Activated CD4-positive, CD25-positive, alpha-beta regulatory T cell treated with anti-CD3 and anti-CD28 coated beads, Interleukin-2, amount 50 U/mL, for 24 hours (primary cell): ENCODE measurements at regions not wholly inside any gene's neighbourhood (a gene's known extent, or its start where the extent isn't known, plus 50 kb on each side); places are given as distances from the start of the nearest gene placed in this dataset.
A peak's percentile ranks its signal among the peaks of the same experiment; 100 is the strongest.
"Not testable (repeated sequence)": the region's sequence is repeated elsewhere in the genome, so short reads cannot be mapped to it uniquely, and the experiment has no call there.

Source experiments
- ATAC-seq, 2 donors: fragments of 150-1000 bp; cut with Tn5 transposase; one replicate each; pipeline ENCODE4 v1.10.0; 2021; ENCODE audit warnings: mild to moderate bottlenecking in 1 of 2, moderate library complexity in 1 of 2

- not testable (repeated sequence) for ATAC-seq
These were observed 51.3 kb upstream of the RIOK2 start for GRCh38 chr5:97234380-97234779.

GRCh38 chr5:97242341-97242740 is 59.3 kb upstream of the RIOK2 start:
- ATAC-seq, result no peak

GRCh38 chr5:97243353-97243752 is 60.3 kb upstream of the RIOK2 start:
- ATAC-seq, result no peak

- no peak for ATAC-seq
These were observed 62.3 kb upstream of the RIOK2 start for GRCh38 chr5:97245386-97245785.

- ATAC-seq, result no peak
These were observed 67.1 kb upstream of the RIOK2 start for GRCh38 chr5:97250113-97250512.

GRCh38 chr5:97266076-97266475 is 83.0 kb upstream of the RIOK2 start:
- no peak for ATAC-seq

- ATAC-seq, result no peak
These were observed 83.5 kb upstream of the RIOK2 start for GRCh38 chr5:97266576-97266975.

- no peak for ATAC-seq
These were observed 84.7 kb upstream of the RIOK2 start for GRCh38 chr5:97267767-97268166.

GRCh38 chr5:97276474-97277120 is 93.5 kb upstream of the RIOK2 start:
- ATAC-seq, result no peak

- ATAC-seq, result no peak
These were observed 98.2 kb upstream of the RIOK2 start for GRCh38 chr5:97281257-97281656.

GRCh38 chr5:97297063-97297703 is 114.1 kb upstream of the RIOK2 start:
- ATAC-seq, result peak in 1 of 2 donors; percentile 38

GRCh38 chr5:97297704-97298091 is 114.7 kb upstream of the RIOK2 start:
- ATAC-seq, result no peak

- ATAC-seq, result not testable (repeated sequence)
These were observed 118.1 kb upstream of the RIOK2 start for GRCh38 chr5:97301181-97301580.

- no peak for ATAC-seq
These were observed 155.7 kb upstream of the RIOK2 start for GRCh38 chr5:97338729-97339128.

- no peak for ATAC-seq
These were observed 172.7 kb upstream of the RIOK2 start for GRCh38 chr5:97355775-97356174.

GRCh38 chr5:97363577-97363976 is 180.5 kb upstream of the RIOK2 start:
- ATAC-seq, result no peak

GRCh38 chr5:97364731-97365130 is 181.7 kb upstream of the RIOK2 start:
- ATAC-seq, result no peak

- no peak for ATAC-seq
These were observed 182.3 kb upstream of the RIOK2 start for GRCh38 chr5:97365163-97365845.

- ATAC-seq, result no peak
These were observed 182.9 kb upstream of the RIOK2 start for GRCh38 chr5:97365918-97366317.

GRCh38 chr5:97375959-97376358 is 192.9 kb upstream of the RIOK2 start:
- ATAC-seq, result no peak

- no peak for ATAC-seq
These were observed 194.5 kb upstream of the RIOK2 start for GRCh38 chr5:97377582-97377981.

- no peak for ATAC-seq
These were observed 200.9 kb upstream of the RIOK2 start for GRCh38 chr5:97383996-97384395.

GRCh38 chr5:97388794-97389193 is 205.7 kb upstream of the RIOK2 start:
- no peak for ATAC-seq

GRCh38 chr5:97400537-97400936 is 217.5 kb upstream of the RIOK2 start:
- ATAC-seq, result no peak
